ENCODE measurements at regions not wholly inside any gene's neighbourhood (a gene's known extent, or its start where the extent isn't known, plus 50 kb on each side); places are given as distances from the start of the nearest gene placed in this dataset.

GRCh38 chr12:3961591-3961990 is 88.4 kb upstream of the PARP11 start:
- WGBS: 30% methylated on average over 9 of the region's 9 CpGs

GRCh38 chr12:3959799-3960560 is 86.8 kb upstream of the PARP11 start:
- Histone ChIP-seq H3K4me3 (no peak overlapping the region), H3K27me3 (replicated peaks; ENCODE audit: insufficient read depth) (no peaks in the 10 kb centered on the region), H3K9me3 (no peaks in the 10 kb centered on the region), H3K4me1 (replicated peaks) (no peaks in the 10 kb centered on the region), H3K36me3 (no peaks in the 10 kb centered on the region), H3K27ac (no peak overlapping the region)
- intact Hi-C loops (cut with DNase I): no loop called here
- no peak for TF ChIP-seq POLR2A (IDR thresholded peaks at IDR 0.05)
- no peak for TF ChIP-seq CTCF (IDR thresholded peaks at IDR 0.05)
- TF ChIP-seq POLR2AphosphoS5 (IDR thresholded peaks at IDR 0.05): no peak
- no peak for DNase-seq (ENCODE audit: low spot score)
- WGBS: 86% methylated on average over 10 of the region's 10 CpGs

More at GRCh38 chr12:3961591-3961990, 88.4 kb upstream of the PARP11 start:
- no peak for DNase-seq (ENCODE audit: low spot score)
- Histone ChIP-seq H3K27ac (no peak overlapping the region), H3K4me3 (no peak overlapping the region), H3K36me3 (no peaks in the 10 kb centered on the region), H3K4me1 (replicated peaks) (no peaks in the 10 kb centered on the region), H3K9me3 (no peaks in the 10 kb centered on the region), H3K27me3 (replicated peaks; ENCODE audit: insufficient read depth) (no peaks in the 10 kb centered on the region)
- intact Hi-C loops (cut with DNase I): no loop called here
- no peak for TF ChIP-seq POLR2AphosphoS5 (IDR thresholded peaks at IDR 0.05)
- no peak for TF ChIP-seq POLR2A (IDR thresholded peaks at IDR 0.05)
- no peak for TF ChIP-seq CTCF (IDR thresholded peaks at IDR 0.05)

GRCh38 chr12:3958534-3958933 is 85.3 kb upstream of the PARP11 start:
- Histone ChIP-seq H3K4me3 (no peak overlapping the region), H3K9me3 (no peaks in the 10 kb centered on the region), H3K27ac (no peak overlapping the region), H3K4me1 (replicated peaks) (no peaks in the 10 kb centered on the region), H3K27me3 (replicated peaks; ENCODE audit: insufficient read depth) (no peaks in the 10 kb centered on the region), H3K36me3 (no peaks in the 10 kb centered on the region)
- no peak for DNase-seq (ENCODE audit: low spot score)
- TF ChIP-seq POLR2A (IDR thresholded peaks at IDR 0.05): no peak
- TF ChIP-seq CTCF (IDR thresholded peaks at IDR 0.05): no peak
- TF ChIP-seq POLR2AphosphoS5 (IDR thresholded peaks at IDR 0.05): no peak
- intact Hi-C loops (cut with DNase I): no loop called here
- 94% methylated on average over 6 of the region's 6 CpGs for WGBS

- WGBS: 65% methylated on average over 23 of the region's 23 CpGs
- Histone ChIP-seq H3K4me3 (no peak overlapping the region), H3K27me3 (replicated peaks; ENCODE audit: insufficient read depth) (no peaks in the 10 kb centered on the region), H3K27ac (no peak overlapping the region), H3K36me3 (no peaks in the 10 kb centered on the region), H3K9me3 (no peaks in the 10 kb centered on the region), H3K4me1 (replicated peaks) (no peaks in the 10 kb centered on the region)
- intact Hi-C loops (cut with DNase I): no loop called here
- no peak for DNase-seq (ENCODE audit: low spot score)
- TF ChIP-seq POLR2A (IDR thresholded peaks at IDR 0.05) (no peak), POLR2AphosphoS5 (IDR thresholded peaks at IDR 0.05) (no peak), CTCF (IDR thresholded peaks at IDR 0.05) (no peak)
These were observed 78.4 kb upstream of the PARP11 start for GRCh38 chr12:3951380-3952135.
